ENCODE measurements at regions not wholly inside any gene's neighbourhood (a gene's known extent, or its start where the extent isn't known, plus 50 kb on each side); places are given as distances from the start of the nearest gene placed in this dataset.

- TF ChIP-seq POLR2A (IDR thresholded peaks at IDR 0.05) (no peak), CTCF (IDR thresholded peaks at IDR 0.05) (no peak), EP300 (IDR thresholded peaks at IDR 0.05) (no peak)
These were observed 203.4 kb upstream of the MIR17HG start for GRCh38 chr13:91144054-91144453.

All from ovary (tissue), 3 donors.